Sigmoid colon (tissue), 6 donors: ENCODE measurements at regions not wholly inside any gene's neighbourhood (a gene's known extent, or its start where the extent isn't known, plus 50 kb on each side); places are given as distances from the start of the nearest gene placed in this dataset.

Source experiments
- DNase-seq: peaks from one replicate; pipeline ENCODE4 v3.0.0-alpha.2; 2019
- H3K27ac ChIP-seq, 4 donors: fragments of 200-600 bp; sonication (generic); one replicate each; pipeline ENCODE4 v1.5.1; 2016 to 2019; ENCODE audit warnings: mild to moderate bottlenecking in 1 of 4
- H3K27me3 ChIP-seq, 3 donors: fragments of 200-600 bp; sonication (generic); one replicate each; pipeline ENCODE4 v1.5.1; 2019; ENCODE audit warnings: mild to moderate bottlenecking in 1 of 3
- H3K36me3 ChIP-seq, 4 donors: fragments of 200-600 bp; sonication (generic); one replicate each; pipeline ENCODE4 v1.5.1; 2016 to 2019
- H3K4me1 ChIP-seq, 4 donors: fragments of 200-600 bp; sonication (generic); one replicate each; pipeline ENCODE4 v1.5.1; 2017 to 2019
- H3K4me3 ChIP-seq, 4 donors: fragments of 200-600 bp; sonication (generic); one replicate each; pipeline ENCODE4 v1.5.1; 2017 to 2019; ENCODE audit warnings: mild to moderate bottlenecking in 2 of 4, moderate library complexity in 1 of 4
- H3K9me3 ChIP-seq, 4 donors: fragments of 200-600 bp in 3 of 4; sonication (generic) in 3 of 4; one replicate each; pipeline versions ENCODE4 v1.5.1 to v1.6.1; 2013 to 2019
- CTCF ChIP-seq, 4 experiments: fragments of 450-650 bp in 3 of 4; fragments of 200-600 bp in 1 of 4; IDR thresholded peaks; one replicate each; pipeline ENCODE4 v1.5.1; 2016 to 2019; ENCODE audit warnings: antibody characterized with exemption in 4 of 4, mild to moderate bottlenecking in 3 of 4, moderate library complexity in 2 of 4
- EP300 ChIP-seq, 4 donors: sonication (generic); formaldehyde crosslinking; IDR thresholded peaks; one replicate each; pipeline ENCODE4 v1.6.1; 2017; ENCODE audit warnings: antibody characterized with exemption in 4 of 4
- POLR2A ChIP-seq, 2 donors: fragments of 450-650 bp; IDR thresholded peaks; one replicate each; pipeline ENCODE4 v1.6.1; 2016; ENCODE audit warnings: antibody characterized with exemption in 2 of 2, mild to moderate bottlenecking in 2 of 2, moderate library complexity in 2 of 2
- POLR2AphosphoS5 ChIP-seq, 4 donors: sonication (generic); formaldehyde crosslinking; IDR thresholded peaks; one replicate each; pipeline ENCODE4 v1.6.1; 2017; ENCODE audit warnings: antibody characterized with exemption in 4 of 4
- WGBS, 2 donors: extraction: QIAGEN DNeasy Blood & Tissue Kit; methylation state at CpG; one replicate each; pipeline ENCODE4 v1.1.7; 2013; 5-methylcytosine and 5-hydroxymethylcytosine counted together
- intact Hi-C: fragments of 100-400 bp; cut with DNase I; formaldehyde crosslinking; loops from one replicate; pipeline ENCODE4 v1.15.1; 2023
- donor health status: healthy with polysubstance abuse.
- donor health status: healthy.

GRCh38 chr5:4514067-4514648 is 626.0 kb upstream of the ADAMTS16 start:
- Histone ChIP-seq H3K4me1 (no peaks in the 10 kb centered on the region), H3K9me3 (no peaks in the 10 kb centered on the region), H3K36me3 (no peaks in the 10 kb centered on the region), H3K27me3 (peaks cover 0 to 17% (median 0%) of the 10 kb centered on the region in 3 donors), H3K4me3 (no peak overlapping the region), H3K27ac (no peak overlapping the region)
- WGBS, 2 donors, result 74 to 86% methylated on average over 8 of the region's 8 CpGs
- intact Hi-C loops, result no loop called here
- DNase-seq, result no peak
- TF ChIP-seq POLR2A (IDR thresholded peaks at IDR 0.05) (no peak), POLR2AphosphoS5 (IDR thresholded peaks at IDR 0.05) (no peak), CTCF (IDR thresholded peaks at IDR 0.05) (no peak), EP300 (IDR thresholded peaks at IDR 0.05) (no peak)

- Histone ChIP-seq H3K9me3 (no peaks in the 10 kb centered on the region), H3K4me3 (no peak overlapping the region), H3K27ac (no peak overlapping the region), H3K4me1 (no peaks in the 10 kb centered on the region), H3K27me3 (no peaks in the 10 kb centered on the region), H3K36me3 (no peaks in the 10 kb centered on the region)
- no peak for DNase-seq
- 77 to 82% methylated on average over 10 of the region's 10 CpGs for WGBS, 2 donors
- intact Hi-C loops, result no loop called here
- TF ChIP-seq CTCF (IDR thresholded peaks at IDR 0.05) (no peak), POLR2AphosphoS5 (IDR thresholded peaks at IDR 0.05) (no peak), POLR2A (IDR thresholded peaks at IDR 0.05) (no peak), EP300 (IDR thresholded peaks at IDR 0.05) (no peak)
Measured at GRCh38 chr5:4518903-4519672, 621.0 kb upstream of the ADAMTS16 start.

- intact Hi-C loops, result no loop called here
- no peak for TF ChIP-seq POLR2AphosphoS5 (IDR thresholded peaks at IDR 0.05)
- no peak for TF ChIP-seq CTCF (IDR thresholded peaks at IDR 0.05)
- TF ChIP-seq EP300 (IDR thresholded peaks at IDR 0.05), result no peak
- TF ChIP-seq POLR2A (IDR thresholded peaks at IDR 0.05), result no peak
- Histone ChIP-seq H3K27ac (no peak overlapping the region), H3K36me3 (no peaks in the 10 kb centered on the region), H3K4me3 (no peak overlapping the region), H3K4me1 (no peaks in the 10 kb centered on the region), H3K9me3 (no peaks in the 10 kb centered on the region), H3K27me3 (no peaks in the 10 kb centered on the region)
- WGBS, 2 donors, result 78 to 84% methylated on average over 1 of the region's 1 CpG
- DNase-seq, result no peak
Measured at GRCh38 chr5:4520559-4520958, 619.6 kb upstream of the ADAMTS16 start.

- 70 to 76% methylated on average over 6 of the region's 6 CpGs for WGBS, 2 donors
- DNase-seq, result no peak
Measured at GRCh38 chr5:4523038-4523437, 617.1 kb upstream of the ADAMTS16 start.

More at GRCh38 chr5:4523038-4523437, 617.1 kb upstream of the ADAMTS16 start:
- Histone ChIP-seq H3K36me3 (no peaks in the 10 kb centered on the region), H3K4me1 (no peaks in the 10 kb centered on the region), H3K27me3 (no peaks in the 10 kb centered on the region), H3K9me3 (no peaks in the 10 kb centered on the region), H3K27ac (no peak overlapping the region), H3K4me3 (no peak overlapping the region)
- TF ChIP-seq CTCF (IDR thresholded peaks at IDR 0.05) (no peak), EP300 (IDR thresholded peaks at IDR 0.05) (no peak), POLR2AphosphoS5 (IDR thresholded peaks at IDR 0.05) (no peak), POLR2A (IDR thresholded peaks at IDR 0.05) (no peak)
- intact Hi-C loops, result no loop called here
